Kidney (tissue), 13 donors: ENCODE measurements at regions not wholly inside any gene's neighbourhood (a gene's known extent, or its start where the extent isn't known, plus 50 kb on each side); places are given as distances from the start of the nearest gene placed in this dataset.

Experiments used
- DNase-seq, 5 donors: peaks; one replicate each; pipeline ENCODE4 v3.0.0-alpha.2; 2013 to 2020
- FAIRE-seq: peaks from 2 replicates; lab custom pipeline; 2012; peaks lifted over from hg19 to GRCh38; lab: Jason Lieb, UNC
- H3K27ac ChIP-seq, 2 donors: one replicate each; pipeline ENCODE4 v1.7.0; 2013; ENCODE audit warnings: low read depth in 2 of 2, low read length in 2 of 2, inconsistent platforms in 1 of 2
- H3K27me3 ChIP-seq: one replicate; pipeline ENCODE4 v1.7.1; 2013; ENCODE audit warnings: low read length, inconsistent platforms; ENCODE audit not compliant: control insufficient read depth, insufficient read depth
- H3K36me3 ChIP-seq, 3 donors: one replicate each; pipeline versions ENCODE4 v1.7.0 to v1.7.1; 2013; ENCODE audit warnings: low read length in 3 of 3, control low read depth in 1 of 3, inconsistent platforms in 1 of 3; ENCODE audit not compliant: insufficient read depth in 3 of 3, control insufficient read depth in 2 of 3
- H3K4me1 ChIP-seq, 3 donors: one replicate each; pipeline versions ENCODE4 v1.7.0 to v1.7.1; 2013; ENCODE audit warnings: low read length in 3 of 3, inconsistent platforms in 1 of 3, low read depth in 1 of 3; ENCODE audit not compliant: control insufficient read depth in 2 of 3, insufficient read depth in 2 of 3
- H3K4me3 ChIP-seq, 3 donors: one replicate each; pipeline versions ENCODE4 v1.7.0 to v1.8.1; 2013; ENCODE audit warnings: low read length in 3 of 3, control low read depth in 1 of 3, inconsistent platforms in 1 of 3
- H3K9ac ChIP-seq, 3 donors: one replicate each; pipeline versions ENCODE4 v1.7.0 to v1.7.1; 2013; ENCODE audit warnings: low read length in 3 of 3, control low read depth in 1 of 3, inconsistent platforms in 1 of 3
- H3K9me3 ChIP-seq, 3 donors: one replicate each; pipeline versions ENCODE4 v1.7.0 to v1.7.1; 2013; ENCODE audit warnings: low read length in 3 of 3, control low read depth in 1 of 3, inconsistent platforms in 1 of 3; ENCODE audit not compliant: control insufficient read depth in 2 of 3, insufficient read depth in 1 of 3
- intact Hi-C: fragments of 100-400 bp; cut with DNase I; formaldehyde crosslinking; loops from one replicate; pipeline ENCODE4 v1.11.1; 2022
- TF ChIP-seq, protein P1 (sequence below): IDR thresholded peaks from 3 replicates; pipeline ENCODE4 v1.5.1; 2012; ENCODE audit warnings: mild to moderate bottlenecking, moderate library complexity, borderline replicate concordance; ENCODE audit not compliant: insufficient read depth; ENCODE audit errors: extremely low read depth
- donor health status: control.
- donor health status: control.
- donor health status: control.
- donor health status: control.
- donor health status: control.
- donor health status: DM: yes; HTN: yes; CAD: no.
- donor health status: Normal renal cell carcinoma (clear cell type).

DNA sequence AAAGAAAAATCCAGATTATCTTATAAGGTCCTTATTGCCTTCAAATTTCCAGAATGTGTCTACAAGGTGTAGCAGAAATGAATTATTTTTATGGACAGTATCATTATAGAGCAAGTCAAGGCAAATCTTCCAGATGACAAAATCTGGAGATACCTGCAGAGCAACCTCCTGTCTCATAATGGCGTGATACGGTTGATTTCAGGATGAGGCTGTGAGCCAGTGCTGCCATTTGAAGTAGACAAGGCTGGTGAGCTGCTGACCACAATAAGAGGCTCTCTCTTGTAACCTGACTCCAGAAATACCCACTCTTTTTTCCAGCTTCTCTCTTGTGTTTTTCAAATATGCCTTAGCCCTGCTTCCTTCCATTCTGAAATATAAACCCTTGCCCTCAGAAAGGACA, 108.2 kb downstream of the HTR1A start:
- Histone ChIP-seq H3K27ac (no peak overlapping the region), H3K36me3 (no peaks in the 10 kb centered on the region), H3K4me1 (no peaks in the 10 kb centered on the region), H3K9ac (no peak overlapping the region), H3K4me3 (no peak overlapping the region), H3K27me3 (no peaks in the 10 kb centered on the region), H3K9me3 (no peaks in the 10 kb centered on the region)
- intact Hi-C loops: no loop called here
- no peak for FAIRE-seq
- no peak for DNase-seq
- TF ChIP-seq, protein P1, sequence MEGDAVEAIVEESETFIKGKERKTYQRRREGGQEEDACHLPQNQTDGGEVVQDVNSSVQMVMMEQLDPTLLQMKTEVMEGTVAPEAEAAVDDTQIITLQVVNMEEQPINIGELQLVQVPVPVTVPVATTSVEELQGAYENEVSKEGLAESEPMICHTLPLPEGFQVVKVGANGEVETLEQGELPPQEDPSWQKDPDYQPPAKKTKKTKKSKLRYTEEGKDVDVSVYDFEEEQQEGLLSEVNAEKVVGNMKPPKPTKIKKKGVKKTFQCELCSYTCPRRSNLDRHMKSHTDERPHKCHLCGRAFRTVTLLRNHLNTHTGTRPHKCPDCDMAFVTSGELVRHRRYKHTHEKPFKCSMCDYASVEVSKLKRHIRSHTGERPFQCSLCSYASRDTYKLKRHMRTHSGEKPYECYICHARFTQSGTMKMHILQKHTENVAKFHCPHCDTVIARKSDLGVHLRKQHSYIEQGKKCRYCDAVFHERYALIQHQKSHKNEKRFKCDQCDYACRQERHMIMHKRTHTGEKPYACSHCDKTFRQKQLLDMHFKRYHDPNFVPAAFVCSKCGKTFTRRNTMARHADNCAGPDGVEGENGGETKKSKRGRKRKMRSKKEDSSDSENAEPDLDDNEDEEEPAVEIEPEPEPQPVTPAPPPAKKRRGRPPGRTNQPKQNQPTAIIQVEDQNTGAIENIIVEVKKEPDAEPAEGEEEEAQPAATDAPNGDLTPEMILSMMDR: no peak

DNA sequence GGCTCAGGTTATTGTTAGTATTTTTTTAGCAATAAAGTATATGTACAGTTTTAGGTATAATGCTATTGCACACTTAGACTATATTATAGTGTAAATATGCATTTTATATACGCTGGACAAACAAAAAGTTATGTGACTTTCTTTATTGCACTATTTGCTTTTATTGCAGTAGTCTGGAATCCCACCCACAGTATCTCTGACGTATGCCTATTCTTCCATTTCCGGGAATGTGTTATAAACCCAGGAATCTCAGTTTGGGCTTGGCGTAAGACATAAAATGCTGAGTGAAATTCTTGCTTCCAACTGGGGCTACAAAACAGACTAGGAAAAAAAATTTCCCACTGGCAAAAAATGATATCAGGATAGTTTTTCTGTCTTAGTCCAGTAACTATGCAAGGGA, 119.1 kb downstream of the HTR1A start:
- Histone ChIP-seq H3K27ac (no peak overlapping the region), H3K4me1 (no peaks in the 10 kb centered on the region), H3K36me3 (no peaks in the 10 kb centered on the region), H3K9ac (no peak overlapping the region), H3K27me3 (no peaks in the 10 kb centered on the region), H3K9me3 (no peaks in the 10 kb centered on the region), H3K4me3 (no peak overlapping the region)
- DNase-seq: no peak
- FAIRE-seq: no peak
- TF ChIP-seq, protein P1: no peak
- intact Hi-C loops: no loop called here

DNA sequence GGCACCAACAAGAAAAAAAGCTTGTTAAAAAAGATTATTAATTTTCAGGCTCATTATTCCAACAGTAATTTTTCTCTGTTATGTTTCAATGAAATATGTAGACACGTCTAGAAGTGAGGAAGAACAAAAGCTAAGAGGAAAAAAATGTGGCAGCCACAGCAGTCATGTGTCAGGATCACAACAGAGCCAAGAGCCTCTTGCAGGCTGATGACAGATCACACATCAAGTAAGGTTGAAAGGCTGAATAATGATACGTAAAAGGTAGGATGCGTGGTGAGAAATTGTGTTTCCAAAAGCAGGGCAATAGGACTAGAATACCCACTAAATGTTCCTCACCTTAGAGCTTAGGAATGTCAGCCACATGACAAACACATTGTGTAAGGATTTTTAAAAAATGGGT, 124.8 kb downstream of the HTR1A start:
- Histone ChIP-seq H3K4me1 (no peaks in the 10 kb centered on the region), H3K9me3 (no peaks in the 10 kb centered on the region), H3K9ac (no peak overlapping the region), H3K27me3 (no peaks in the 10 kb centered on the region), H3K27ac (no peak overlapping the region), H3K36me3 (no peaks in the 10 kb centered on the region), H3K4me3 (no peak overlapping the region)
- TF ChIP-seq, protein P1: no peak
- intact Hi-C loops: no loop called here
- DNase-seq: no peak
- no peak for FAIRE-seq

DNA sequence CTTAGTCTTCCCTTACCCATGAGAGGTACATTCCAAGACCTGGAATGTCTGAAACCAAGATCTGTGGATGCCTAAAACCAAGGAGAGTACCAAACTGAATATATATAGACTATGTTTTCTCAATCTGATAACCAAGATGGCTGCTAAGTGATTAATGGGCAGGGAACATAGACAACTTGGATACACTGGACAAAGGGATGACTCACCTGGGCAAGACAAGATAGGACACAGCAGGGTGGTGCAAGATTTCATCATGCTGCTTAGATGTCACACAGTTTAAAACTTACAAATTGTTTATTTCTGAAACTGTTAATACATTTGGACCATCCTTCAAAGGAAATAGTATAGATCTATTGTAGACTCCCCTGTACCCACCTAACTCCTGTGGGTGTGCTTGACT, 130.9 kb downstream of the HTR1A start:
- Histone ChIP-seq H3K27me3 (no peaks in the 10 kb centered on the region), H3K27ac (no peak overlapping the region), H3K4me1 (no peaks in the 10 kb centered on the region), H3K9me3 (no peaks in the 10 kb centered on the region), H3K4me3 (no peak overlapping the region), H3K36me3 (no peaks in the 10 kb centered on the region), H3K9ac (no peak overlapping the region)
- FAIRE-seq: no peak
- DNase-seq: no peak
- intact Hi-C loops: no loop called here
- TF ChIP-seq, protein P1: no peak
